CD4-positive, alpha-beta T cell (primary cell): ENCODE measurements at regions not wholly inside any gene's neighbourhood (a gene's known extent, or its start where the extent isn't known, plus 50 kb on each side); places are given as distances from the start of the nearest gene placed in this dataset.
"Not testable (repeated sequence)": the region's sequence is repeated elsewhere in the genome, so short reads cannot be mapped to it uniquely, and the experiment has no call there.

Experiments used
- ATAC-seq: fragments of 200-7000 bp; cut with Tn5 transposase; one replicate; pipeline ENCODE4 v1.10.0; 2022; ENCODE audit warnings: mild to moderate bottlenecking; ENCODE audit not compliant: poor library complexity
- CTCF ChIA-PET: fragments of 350-600 bp; sonication (Branson Sonifier 250); formaldehyde crosslinking; loops from one replicate; lab custom pipeline; 2021; ENCODE audit warnings: antibody characterized with exemption, inconsistent platforms; lab: Charles Lee
- POLR2A ChIA-PET: fragments of 350-600 bp; sonication (Branson Sonifier 250); formaldehyde crosslinking; loops from one replicate; lab custom pipeline; 2021; ENCODE audit warnings: antibody characterized with exemption, inconsistent platforms; lab: Charles Lee
- DNase-seq, 14 experiments: peaks; one replicate each; pipeline ENCODE4 v3.0.0-alpha.2; 2013 to 2020; ENCODE audit warnings: mixed read lengths in 2 of 14
- H3K27ac ChIP-seq, 2 donors: one replicate each; pipeline versions ENCODE4 v1.5.1 to v1.7.0; 2013; ENCODE audit warnings: low read length in 2 of 2, low read depth in 1 of 2, mild to moderate bottlenecking in 1 of 2
- H3K27me3 ChIP-seq, 2 experiments: 1 replicate in 1 of 2; 2 replicates in 1 of 2; pipeline versions ENCODE4 v1.6.1 to v1.7.0; 2013; ENCODE audit warnings: low read length in 2 of 2, control low read depth in 1 of 2, mild to moderate bottlenecking in 1 of 2, moderate library complexity in 1 of 2; ENCODE audit not compliant: insufficient read depth in 2 of 2, control insufficient read depth in 1 of 2
- H3K36me3 ChIP-seq: one replicate; pipeline ENCODE4 v1.6.1; 2013; ENCODE audit warnings: low read length, control low read depth; ENCODE audit not compliant: insufficient read depth
- H3K4me1 ChIP-seq: one replicate; pipeline ENCODE4 v1.6.1; 2013; ENCODE audit warnings: low read length, control low read depth; ENCODE audit not compliant: insufficient read depth
- H3K4me3 ChIP-seq: one replicate; pipeline ENCODE4 v1.5.1; 2013; ENCODE audit warnings: mild to moderate bottlenecking, low read length, moderate library complexity
- H3K9me3 ChIP-seq, 2 experiments: 1 replicate in 1 of 2; 2 replicates in 1 of 2; pipeline versions ENCODE4 v1.6.1 to v1.7.0; 2013; ENCODE audit warnings: low read length in 2 of 2, mild to moderate bottlenecking in 2 of 2, control low read depth in 1 of 2, moderate library complexity in 1 of 2; ENCODE audit not compliant: control insufficient read depth in 1 of 2, insufficient read depth in 1 of 2
- H3K27ac Mint-ChIP-seq: one replicate; pipeline ENCODE4 v1.8.0; 2020; ENCODE audit warnings: mixed read lengths
- H3K27me3 Mint-ChIP-seq: one replicate; pipeline ENCODE4 v1.8.0; 2021; ENCODE audit warnings: mixed read lengths
- H3K36me3 Mint-ChIP-seq: one replicate; pipeline ENCODE4 v1.8.0; 2021; ENCODE audit warnings: low read depth, mixed read lengths
- H3K4me1 Mint-ChIP-seq: one replicate; pipeline ENCODE4 v1.8.0; 2021; ENCODE audit warnings: low read depth, mixed read lengths
- H3K4me3 Mint-ChIP-seq: one replicate; pipeline ENCODE4 v1.8.0; 2020; ENCODE audit warnings: mild to moderate bottlenecking, mixed read lengths
- H3K9me3 Mint-ChIP-seq: one replicate; pipeline ENCODE4 v1.8.0; 2020; ENCODE audit warnings: mixed read lengths
- CTCF ChIP-seq: fragments of 200-600 bp; IDR thresholded peaks from one replicate; pipeline ENCODE4 v1.8.0; 2022; ENCODE audit warnings: antibody characterized with exemption, mild to moderate bottlenecking
- intact Hi-C, 2 experiments: fragments of 100-400 bp; cut with DNase I in 1 of 2; cut with micrococcal nuclease in 1 of 2; formaldehyde crosslinking; loops; one replicate each; pipeline versions ENCODE4 v1.15.1 to v1.9.0; 2023 to 2025; cut with DNase I, micrococcal nuclease

- no peaks in the 10 kb centered on the region for H3K36me3 Mint-ChIP-seq
- peak in 7 of 14 experiments; percentile 8 to 47 (median 15) for DNase-seq
These were observed 73.2 kb upstream of the MEDAG start for GRCh38 chr13:30832845-30833332.

GRCh38 chr13:30835442-30835841 is 70.6 kb upstream of the MEDAG start:
- no peaks in the 10 kb centered on the region for H3K36me3 Mint-ChIP-seq
- Histone ChIP-seq H3K36me3 (no peaks in the 10 kb centered on the region), H3K4me3 (no peak overlapping the region), H3K27me3 (peaks cover 2 to 3% of the 10 kb centered on the region in 2 experiments), H3K9me3 (no peaks in the 10 kb centered on the region), H3K27ac (no peak overlapping the region), H3K4me1 (peaks cover 4% of the 10 kb centered on the region)
- H3K27ac Mint-ChIP-seq, result no peak overlapping the region
- DNase-seq, result no peak
- intact Hi-C loops, result no loop called here
- peaks cover 21% of the 10 kb centered on the region for H3K27me3 Mint-ChIP-seq
- H3K4me1 Mint-ChIP-seq, result no peaks in the 10 kb centered on the region
- ATAC-seq, result no peak
- TF ChIP-seq CTCF, result no peak
- ChIA-PET POLR2A (no interaction called here), CTCF (no interaction called here)
- H3K9me3 Mint-ChIP-seq, result no peaks in the 10 kb centered on the region
- H3K4me3 Mint-ChIP-seq, result no peak overlapping the region

More at GRCh38 chr13:30832845-30833332, 73.2 kb upstream of the MEDAG start:
- Mint-ChIP-seq H3K4me3 (no peak overlapping the region), H3K4me1 (no peaks in the 10 kb centered on the region), H3K9me3 (no peaks in the 10 kb centered on the region), H3K27me3 (peaks cover 21% of the 10 kb centered on the region), H3K27ac (no peak overlapping the region)
- Histone ChIP-seq H3K27ac (no peak overlapping the region), H3K27me3 (peaks cover 2 to 4% of the 10 kb centered on the region in 2 experiments), H3K4me3 (no peak overlapping the region), H3K9me3 (no peaks in the 10 kb centered on the region), H3K4me1 (peaks cover 4% of the 10 kb centered on the region), H3K36me3 (no peaks in the 10 kb centered on the region)
- POLR2A ChIA-PET, result no interaction called here
- CTCF ChIA-PET, result no interaction called here
- ATAC-seq, result no peak
- intact Hi-C loops, result no loop called here
- no peak for TF ChIP-seq CTCF

- H3K4me3 Mint-ChIP-seq, result no peak overlapping the region
- POLR2A ChIA-PET, result no interaction called here
- no peak for DNase-seq
- Histone ChIP-seq H3K4me1 (peaks cover 4% of the 10 kb centered on the region), H3K27me3 (peaks cover 0 to 2% of the 10 kb centered on the region in 2 experiments), H3K27ac (no peak overlapping the region), H3K36me3 (no peaks in the 10 kb centered on the region), H3K4me3 (no peak overlapping the region), H3K9me3 (no peaks in the 10 kb centered on the region)
- peaks cover 21% of the 10 kb centered on the region for H3K27me3 Mint-ChIP-seq
- intact Hi-C loops, result no loop called here
- no peak for ATAC-seq
- H3K36me3 Mint-ChIP-seq, result no peaks in the 10 kb centered on the region
- no peak overlapping the region for H3K27ac Mint-ChIP-seq
- CTCF ChIA-PET, result no interaction called here
- TF ChIP-seq CTCF, result no peak
- H3K4me1 Mint-ChIP-seq, result no peaks in the 10 kb centered on the region
- no peaks in the 10 kb centered on the region for H3K9me3 Mint-ChIP-seq
These were observed 68.6 kb upstream of the MEDAG start for GRCh38 chr13:30837227-30838159.

GRCh38 chr13:30839636-30840035 is 66.4 kb upstream of the MEDAG start:
- H3K27me3 ChIP-seq, ATAC-seq, H3K36me3 Mint-ChIP-seq, DNase-seq, H3K27ac Mint-ChIP-seq, POLR2A ChIA-PET, H3K4me1 Mint-ChIP-seq, intact Hi-C loops, H3K4me3 ChIP-seq, H3K36me3 ChIP-seq, CTCF ChIA-PET, H3K27ac ChIP-seq, H3K9me3 ChIP-seq, H3K4me3 Mint-ChIP-seq, H3K4me1 ChIP-seq, H3K9me3 Mint-ChIP-seq: not testable (repeated sequence)
- H3K27me3 Mint-ChIP-seq, result peaks cover 21% of the 10 kb centered on the region
